ENCODE measurements at regions not wholly inside any gene's neighbourhood (a gene's known extent, or its start where the extent isn't known, plus 50 kb on each side); places are given as distances from the start of the nearest gene placed in this dataset.

- Histone ChIP-seq H3K36me3 (no peaks in the 10 kb centered on the region), H3K27me3 (no peaks in the 10 kb centered on the region), H3K27ac (no peak overlapping the region), H3K9me3 (no peaks in the 10 kb centered on the region), H3K4me1 (no peaks in the 10 kb centered on the region), H3K4me3 (no peak overlapping the region)
- 62 to 64% methylated on average over 2 of the region's 2 CpGs for WGBS, 2 donors
- intact Hi-C loops (cut with DNase I) = no loop called here
- TF ChIP-seq POLR2A (IDR thresholded peaks at IDR 0.05) (no peak), CTCF (IDR thresholded peaks at IDR 0.05) (no peak)
- no peak for DNase-seq
These were observed 197.9 kb upstream of the BMPER start for GRCh38 chr7:33707427-33707826.

DNA sequence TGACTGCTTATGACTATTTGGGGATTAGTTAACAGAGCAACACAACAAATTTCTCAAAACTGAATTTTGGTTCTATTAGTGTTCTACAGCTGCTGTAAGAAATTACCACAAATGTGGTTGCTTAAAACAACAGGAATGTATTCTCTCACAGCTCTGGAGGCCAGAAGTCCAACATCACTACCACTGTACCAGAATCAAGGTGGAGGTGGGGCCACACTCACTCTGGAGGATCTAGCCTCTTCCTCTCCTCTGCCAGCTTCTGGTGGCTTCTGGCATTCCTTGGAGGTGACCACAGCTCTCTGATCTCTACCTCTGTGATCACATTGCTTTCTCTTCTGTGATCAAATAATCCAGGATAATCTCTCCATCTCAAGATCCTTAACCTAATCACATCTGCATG, 194.7 kb upstream of the BMPER start:
- intact Hi-C loops (cut with DNase I) = no loop called here
- no peak for DNase-seq
- H3K4me1 ChIP-seq = no peaks in the 10 kb centered on the region
- H3K27ac ChIP-seq = no peak overlapping the region
- H3K27me3 ChIP-seq = no peaks in the 10 kb centered on the region
- no peak for TF ChIP-seq CTCF (IDR thresholded peaks at IDR 0.05)
- no peak for TF ChIP-seq POLR2A (IDR thresholded peaks at IDR 0.05)
- no peak overlapping the region for H3K4me3 ChIP-seq
- H3K9me3 ChIP-seq = no peaks in the 10 kb centered on the region
- no peaks in the 10 kb centered on the region for H3K36me3 ChIP-seq

- no peaks in the 10 kb centered on the region for H3K27me3 ChIP-seq
- no peak overlapping the region for H3K27ac ChIP-seq
- WGBS, 2 donors = 63 to 78% methylated on average over 6 of the region's 6 CpGs
- H3K4me3 ChIP-seq = no peak overlapping the region
- no peaks in the 10 kb centered on the region for H3K36me3 ChIP-seq
- no peak for DNase-seq
- no peaks in the 10 kb centered on the region for H3K4me1 ChIP-seq
- no peak for TF ChIP-seq CTCF (IDR thresholded peaks at IDR 0.05)
- no peak for TF ChIP-seq POLR2A (IDR thresholded peaks at IDR 0.05)
- intact Hi-C loops (cut with DNase I) = no loop called here
- no peaks in the 10 kb centered on the region for H3K9me3 ChIP-seq
These were observed 193.9 kb upstream of the BMPER start for GRCh38 chr7:33711231-33712019.

GRCh38 chr7:33712020-33712414, 193.3 kb upstream of the BMPER start:
- intact Hi-C loops (cut with DNase I) = no loop called here
- WGBS, 2 donors = 80 to 85% methylated on average over 4 of the region's 4 CpGs

GRCh38 chr7:33714208-33714607, 191.1 kb upstream of the BMPER start:
- 88 to 95% methylated on average over 5 of the region's 5 CpGs for WGBS, 2 donors
- Histone ChIP-seq H3K36me3 (no peaks in the 10 kb centered on the region), H3K4me1 (peaks cover 0 to 6% (median 0%) of the 10 kb centered on the region in 3 donors), H3K27me3 (no peaks in the 10 kb centered on the region), H3K9me3 (no peaks in the 10 kb centered on the region), H3K27ac (no peak overlapping the region), H3K4me3 (no peak overlapping the region)
- TF ChIP-seq CTCF (IDR thresholded peaks at IDR 0.05) (no peak), POLR2A (IDR thresholded peaks at IDR 0.05) (no peak)
- no peak for DNase-seq
- intact Hi-C loops (cut with DNase I) = no loop called here

More at GRCh38 chr7:33712020-33712414, 193.3 kb upstream of the BMPER start:
- Histone ChIP-seq H3K4me3 (no peak overlapping the region), H3K36me3 (no peaks in the 10 kb centered on the region), H3K9me3 (no peaks in the 10 kb centered on the region), H3K27ac (no peak overlapping the region), H3K27me3 (no peaks in the 10 kb centered on the region), H3K4me1 (no peaks in the 10 kb centered on the region)
- no peak for DNase-seq
- no peak for TF ChIP-seq CTCF (IDR thresholded peaks at IDR 0.05)
- TF ChIP-seq POLR2A (IDR thresholded peaks at IDR 0.05) = no peak

Measured in esophagus squamous epithelium (tissue), 5 donors.